ENCODE measurements at regions not wholly inside any gene's neighbourhood (a gene's known extent, or its start where the extent isn't known, plus 50 kb on each side); places are given as distances from the start of the nearest gene placed in this dataset.

DNA sequence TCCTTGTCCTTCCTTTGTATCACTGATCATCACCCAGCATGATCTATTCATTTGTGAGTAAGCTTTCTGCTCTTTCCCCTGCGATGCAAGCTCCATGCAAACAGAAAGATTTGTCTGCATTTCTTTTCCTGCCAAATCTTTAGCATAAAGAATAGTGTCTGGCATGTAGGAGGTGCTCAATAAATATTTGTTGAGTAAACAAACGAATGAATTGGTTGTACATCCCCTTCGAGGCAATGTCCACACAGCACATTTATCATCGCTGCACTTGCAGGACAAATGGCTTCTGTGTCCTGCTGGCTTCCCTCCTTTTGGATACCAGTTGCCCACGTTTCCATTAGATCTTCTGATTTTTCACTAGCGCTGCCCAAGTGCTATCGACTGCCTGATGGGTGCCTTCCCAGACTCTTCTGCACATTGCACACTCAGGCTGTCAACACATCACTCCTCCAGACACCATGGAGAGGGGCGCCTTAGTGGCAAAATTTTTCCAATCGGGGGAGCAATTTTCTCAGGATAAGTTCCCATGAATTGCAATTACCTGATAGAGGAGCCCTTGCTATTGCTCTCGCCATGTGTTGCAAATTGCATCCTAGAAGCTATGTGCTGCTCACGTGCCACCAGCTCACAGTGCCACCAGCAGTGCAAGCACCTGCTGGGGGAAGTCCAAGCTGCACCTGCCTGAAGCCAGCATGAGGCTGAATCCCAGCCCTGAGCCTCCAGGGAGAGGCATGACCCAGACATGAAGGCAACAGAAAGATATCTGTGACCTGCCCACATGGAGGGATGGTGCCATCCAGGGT is 206.6 kb downstream of the KIF26A start:
- DNase-seq: no peak

DNA sequence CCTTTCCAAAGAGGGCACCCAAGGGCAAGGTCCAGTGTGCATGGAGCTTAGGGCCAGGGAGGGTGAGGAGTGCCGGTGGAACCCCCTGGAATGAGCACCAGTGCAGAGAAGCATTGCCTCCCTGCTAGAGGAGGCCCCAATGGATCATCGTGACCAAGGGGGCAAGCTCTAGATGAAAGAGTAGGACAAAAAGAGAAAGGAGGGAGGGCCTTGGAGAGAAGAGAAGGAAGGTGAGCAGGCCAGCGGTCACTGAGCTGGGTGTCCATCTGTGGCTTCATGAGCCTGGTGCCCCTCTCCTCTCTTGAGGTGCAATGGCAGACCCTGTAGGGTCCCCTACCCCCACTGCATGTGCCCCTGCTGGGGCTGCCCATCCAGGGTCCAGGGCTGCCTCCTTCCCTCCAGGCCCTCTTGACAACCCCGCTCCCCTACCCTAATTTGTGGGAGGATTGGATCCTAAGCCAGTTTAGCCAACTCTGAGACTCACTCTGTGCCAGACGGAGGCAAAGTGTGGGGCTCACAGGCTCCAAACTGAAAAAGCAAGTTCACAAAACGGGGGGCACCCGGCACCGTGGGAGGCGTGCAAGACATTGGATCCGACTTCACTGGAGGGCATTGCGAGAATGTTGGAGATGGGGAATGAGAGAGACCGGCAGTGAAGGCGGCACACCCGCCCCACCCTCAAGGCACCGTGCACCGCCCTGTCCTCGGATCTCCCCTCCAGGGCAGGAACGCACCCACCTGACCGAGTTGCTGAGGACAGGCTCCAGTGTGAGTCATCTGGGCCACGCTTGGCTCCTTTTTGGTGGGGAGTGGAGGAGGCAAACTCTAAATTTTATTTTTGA is 207.5 kb downstream of the KIF26A start:
- DNase-seq: no peak

DNA sequence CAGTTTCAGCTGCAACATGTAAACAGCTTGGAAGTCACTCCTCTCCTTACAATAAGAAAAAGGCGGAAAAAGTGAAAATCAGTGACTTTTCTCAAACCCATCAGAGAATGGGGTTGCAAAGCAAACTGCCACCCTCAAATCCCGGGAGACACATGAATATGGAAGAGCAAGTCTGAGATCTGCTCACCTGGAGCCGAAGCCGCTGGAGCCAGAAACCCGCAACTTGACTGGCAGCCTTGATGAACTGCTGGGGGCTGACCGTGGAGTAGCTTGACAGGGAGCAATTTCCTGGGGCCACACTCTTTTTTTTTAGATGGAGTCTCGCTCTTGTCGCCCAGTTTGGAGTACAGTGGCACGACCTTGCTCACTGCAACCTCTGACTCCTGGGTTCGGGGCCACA is 208.2 kb downstream of the KIF26A start:
- no peak for DNase-seq

DNA sequence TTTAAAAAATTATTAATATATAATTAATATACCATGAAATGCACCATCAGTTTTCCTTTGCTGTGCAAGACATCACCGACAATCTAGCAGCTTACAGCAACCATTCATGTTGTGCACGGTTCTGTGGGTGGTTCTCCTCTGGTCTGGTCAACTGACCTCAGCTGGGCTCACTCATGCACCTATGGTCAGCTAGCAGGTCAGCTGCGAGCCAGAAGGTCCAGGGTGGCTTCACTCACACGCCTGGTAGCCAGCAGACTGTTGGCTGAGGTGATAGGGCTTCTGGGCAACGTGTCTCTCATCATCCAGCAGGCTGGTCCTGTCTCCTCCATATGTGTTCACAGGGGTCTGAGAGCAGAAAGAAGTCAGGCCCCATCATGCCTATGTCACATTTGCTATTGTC is 210.4 kb downstream of the KIF26A start:
- DNase-seq: no peak

DNA sequence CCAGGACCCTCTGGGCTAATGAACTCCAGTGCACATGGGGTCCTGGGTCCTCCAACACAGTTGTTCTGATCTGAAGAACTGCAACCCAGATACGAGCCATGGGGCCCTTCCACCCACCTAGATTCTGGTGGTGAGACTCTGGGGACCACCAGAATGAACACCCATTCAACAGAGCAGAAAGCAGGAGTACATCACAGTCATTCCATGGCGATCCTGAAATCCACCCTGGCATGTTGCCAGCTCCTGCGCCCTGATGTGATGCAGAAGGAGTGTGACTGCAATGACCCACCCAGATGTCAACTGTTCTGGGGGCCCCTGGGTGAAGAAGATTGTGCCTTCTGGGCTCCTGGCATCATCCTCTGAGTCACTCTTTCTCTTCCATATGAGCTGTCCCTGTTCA is 211.6 kb downstream of the KIF26A start:
- DNase-seq: no peak

DNA sequence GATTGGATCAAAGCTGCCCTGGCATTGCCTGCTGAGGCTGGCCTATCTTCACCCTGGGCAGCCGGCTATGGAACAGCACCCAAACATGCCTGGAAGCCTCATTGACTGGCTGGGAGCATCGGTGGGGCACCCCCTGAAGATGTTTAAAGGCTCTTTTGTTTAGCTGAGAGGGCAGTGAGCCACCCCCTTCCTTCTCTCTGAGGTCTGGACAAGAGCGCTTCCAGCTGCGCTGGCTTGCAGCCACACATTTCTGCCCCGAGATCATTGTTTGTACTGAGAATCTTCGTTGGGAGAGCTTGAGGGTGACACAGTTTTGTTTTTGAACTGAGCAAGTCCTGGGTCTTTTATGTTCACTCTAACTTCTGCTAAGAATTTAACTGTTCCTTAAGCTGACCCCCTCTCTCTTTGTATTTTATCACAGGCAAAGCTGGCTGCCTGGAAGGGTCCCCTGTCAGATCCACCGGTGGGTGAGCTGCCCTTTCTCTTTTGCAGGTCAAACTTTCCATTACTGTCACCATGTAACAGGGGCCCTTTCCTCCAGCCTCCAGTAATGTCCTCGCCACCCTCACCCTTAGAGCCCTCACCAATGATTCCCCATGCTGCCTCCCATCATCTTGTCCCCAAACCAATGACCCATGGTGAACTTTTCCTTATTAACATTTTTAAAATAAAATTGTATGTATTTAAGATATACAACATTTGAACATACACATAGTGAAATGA is 212.2 kb downstream of the KIF26A start:
- no peak for DNase-seq

DNA sequence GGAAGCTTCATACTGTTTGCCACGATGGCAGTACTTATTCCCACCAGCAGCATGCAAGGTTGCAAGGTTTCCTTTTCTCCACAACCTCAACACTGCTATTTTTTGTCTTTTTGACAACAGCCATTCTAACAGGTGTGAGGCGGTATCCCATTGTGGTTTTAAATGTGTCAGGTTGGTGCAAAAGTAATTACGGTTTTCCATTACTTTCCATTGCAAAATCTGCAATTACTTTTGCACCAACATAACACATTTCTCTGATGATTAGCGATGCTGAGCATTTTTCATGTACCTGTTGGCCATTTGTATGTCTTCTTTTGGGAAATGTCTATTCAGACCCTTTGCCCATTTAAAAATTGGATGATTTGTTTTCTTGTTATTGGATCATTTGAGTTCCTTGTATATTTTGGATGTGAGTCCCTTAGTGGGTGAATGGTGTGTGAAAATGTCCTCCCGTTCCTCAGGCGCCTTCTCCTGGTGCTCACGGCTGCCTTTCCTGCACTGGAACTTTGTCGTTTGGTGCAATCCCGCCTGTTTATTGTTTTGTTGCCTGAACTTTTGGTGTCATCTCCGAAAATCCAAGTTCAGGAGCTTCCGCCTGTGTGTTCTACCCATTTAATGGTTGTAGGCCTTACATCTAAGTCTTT is 213.6 kb downstream of the KIF26A start:
- DNase-seq: no peak

DNA sequence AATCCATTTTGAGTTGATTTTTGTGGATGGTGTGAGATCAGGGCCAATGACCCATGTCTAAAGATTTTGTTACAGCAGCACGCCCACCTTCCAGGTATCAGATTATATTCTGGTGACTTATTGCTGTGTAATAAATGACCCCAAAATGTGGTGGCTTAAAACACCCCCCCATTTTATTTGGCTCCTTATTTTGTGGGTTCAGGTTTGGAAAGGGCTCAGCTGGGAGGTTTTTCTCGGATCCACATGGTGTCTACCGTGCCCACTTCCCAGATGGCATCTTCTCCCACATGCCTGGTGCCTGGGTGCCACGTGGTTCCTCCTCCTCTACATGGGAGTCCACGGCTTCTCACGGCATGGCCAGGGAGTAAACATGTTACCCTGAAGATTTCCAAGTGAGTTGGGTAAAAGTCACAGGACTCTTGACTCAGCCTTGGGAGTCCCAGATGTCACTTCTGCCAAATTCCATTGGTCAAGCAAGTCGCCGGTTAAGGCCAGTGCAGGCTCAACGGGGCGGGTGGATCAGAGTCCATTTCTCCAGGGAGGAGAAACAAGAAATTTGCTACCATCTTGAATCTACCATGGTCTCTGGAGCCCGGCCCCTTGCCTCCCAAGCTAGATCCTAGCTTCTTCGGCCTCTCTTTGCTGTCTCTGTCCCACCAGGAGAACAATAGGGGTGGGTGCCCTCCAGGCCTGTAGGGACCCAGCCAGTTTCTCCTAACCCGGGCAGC is 214.3 kb downstream of the KIF26A start:
- DNase-seq: no peak

DNA sequence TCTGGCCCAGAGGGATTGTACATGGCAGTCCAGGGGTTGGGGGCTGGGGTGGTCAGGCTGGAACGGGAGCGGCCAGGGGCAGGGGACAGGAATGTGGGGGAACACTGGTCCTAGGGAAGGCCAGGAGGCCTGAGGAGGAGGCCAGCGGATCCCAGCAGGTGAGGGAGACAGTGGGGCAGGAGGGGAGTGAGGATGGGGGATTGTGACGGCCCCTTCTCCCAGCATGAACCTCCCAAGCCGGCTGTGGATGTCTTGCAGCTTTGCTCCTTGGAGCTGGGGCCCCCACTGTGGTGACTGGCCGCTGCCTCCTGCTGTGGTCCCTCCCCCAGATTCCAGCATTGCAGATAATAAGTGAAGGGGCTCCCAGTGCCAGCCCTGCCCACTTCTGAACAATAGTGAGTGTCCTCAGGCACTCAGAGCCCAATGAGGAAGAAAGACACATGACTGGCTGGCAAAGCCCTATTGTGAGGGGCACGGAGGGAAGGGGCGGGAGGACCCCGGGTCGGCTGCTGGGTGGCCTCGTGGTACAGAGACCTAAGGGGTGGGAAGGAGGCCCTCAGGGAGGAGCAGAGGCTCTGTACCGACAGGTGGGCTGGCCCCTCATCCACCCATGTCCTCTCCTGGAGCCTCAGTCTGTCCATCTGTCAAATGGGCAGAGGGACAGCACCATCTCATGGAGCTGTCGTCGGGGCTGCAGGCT is 215.0 kb downstream of the KIF26A start:
- no peak for DNase-seq

DNA sequence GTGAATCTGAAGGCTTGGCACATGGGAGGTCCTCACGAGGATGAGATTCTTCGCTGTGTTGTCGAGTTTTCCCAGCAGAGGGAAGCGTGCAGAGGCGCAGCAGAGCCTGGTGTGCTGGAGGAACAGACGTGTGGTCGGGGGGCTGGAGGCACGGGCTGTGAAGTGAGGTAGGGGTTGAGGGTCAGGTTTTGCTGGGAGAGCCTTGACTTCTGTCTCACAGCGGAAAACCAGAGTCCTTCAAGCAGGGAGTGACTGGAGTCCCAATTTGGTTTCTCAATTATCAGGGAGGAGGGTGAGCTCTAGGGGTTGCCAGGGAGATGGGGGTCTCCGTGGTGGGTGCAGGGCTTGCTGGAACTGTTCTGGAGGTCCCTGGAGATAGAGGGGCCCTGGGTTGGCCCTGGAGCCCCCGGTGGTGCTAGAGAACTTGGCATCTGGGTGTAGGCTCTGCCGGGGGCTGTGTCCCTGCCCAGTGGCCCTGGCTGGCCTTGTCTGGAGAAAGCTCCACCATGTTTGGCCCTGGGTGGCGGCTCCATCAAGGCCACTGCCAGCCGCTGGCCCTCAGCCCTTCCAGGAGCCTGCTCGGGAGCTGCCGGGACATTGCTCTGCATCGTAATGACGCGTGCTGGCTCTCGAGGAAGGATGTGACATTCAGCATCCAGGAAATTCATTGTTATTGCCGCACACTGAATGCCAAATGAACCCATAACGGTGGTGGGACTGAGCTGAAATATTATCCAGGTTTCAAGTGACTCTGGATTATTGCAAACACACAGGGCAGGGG is 215.7 kb downstream of the KIF26A start:
- no peak for DNase-seq

DNA sequence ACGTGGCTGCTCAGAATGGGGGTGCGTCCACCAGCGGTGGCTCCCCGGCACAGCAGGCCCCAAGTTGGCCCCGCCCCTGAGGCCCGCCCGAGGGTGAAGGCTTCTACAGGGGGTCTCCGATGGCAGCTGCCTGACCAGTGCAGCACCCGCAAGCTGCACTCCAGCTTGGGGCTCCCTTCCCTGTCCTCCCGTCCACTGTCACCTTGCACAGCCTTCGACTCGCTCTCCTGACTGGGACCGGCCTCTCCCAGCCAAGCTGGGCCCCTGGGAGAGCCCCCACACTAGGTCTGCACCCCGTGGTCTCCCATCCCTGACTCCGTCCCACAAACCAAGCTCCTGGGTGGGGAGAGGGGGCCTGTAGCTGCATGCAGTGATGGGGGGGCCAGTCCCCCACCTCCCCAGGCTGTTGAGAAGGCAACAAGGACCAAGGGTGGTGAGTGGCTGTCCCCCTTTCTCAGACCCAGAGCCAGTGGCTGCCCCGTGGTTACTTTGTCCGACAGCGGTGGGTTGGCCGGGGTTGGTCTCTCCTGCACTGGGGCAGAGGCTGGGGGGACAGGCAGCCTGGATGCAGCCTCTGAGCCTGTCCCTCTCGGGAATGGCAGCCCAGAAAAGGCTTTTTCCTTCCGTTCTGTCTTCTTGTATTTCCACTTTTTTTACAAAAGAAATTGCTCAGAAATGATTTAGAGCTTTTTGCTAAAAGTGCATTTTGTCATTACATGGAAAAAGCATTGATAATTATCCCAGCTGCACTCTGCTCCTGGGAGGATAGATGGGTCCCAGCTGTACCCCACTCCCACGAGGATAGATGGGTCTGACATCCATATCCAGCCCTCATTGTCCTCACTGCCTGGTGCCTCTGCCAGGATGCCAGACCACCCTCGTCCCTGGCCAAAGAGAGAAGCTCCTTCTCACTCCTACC is 217.0 kb downstream of the KIF26A start:
- no peak for DNase-seq

DNA sequence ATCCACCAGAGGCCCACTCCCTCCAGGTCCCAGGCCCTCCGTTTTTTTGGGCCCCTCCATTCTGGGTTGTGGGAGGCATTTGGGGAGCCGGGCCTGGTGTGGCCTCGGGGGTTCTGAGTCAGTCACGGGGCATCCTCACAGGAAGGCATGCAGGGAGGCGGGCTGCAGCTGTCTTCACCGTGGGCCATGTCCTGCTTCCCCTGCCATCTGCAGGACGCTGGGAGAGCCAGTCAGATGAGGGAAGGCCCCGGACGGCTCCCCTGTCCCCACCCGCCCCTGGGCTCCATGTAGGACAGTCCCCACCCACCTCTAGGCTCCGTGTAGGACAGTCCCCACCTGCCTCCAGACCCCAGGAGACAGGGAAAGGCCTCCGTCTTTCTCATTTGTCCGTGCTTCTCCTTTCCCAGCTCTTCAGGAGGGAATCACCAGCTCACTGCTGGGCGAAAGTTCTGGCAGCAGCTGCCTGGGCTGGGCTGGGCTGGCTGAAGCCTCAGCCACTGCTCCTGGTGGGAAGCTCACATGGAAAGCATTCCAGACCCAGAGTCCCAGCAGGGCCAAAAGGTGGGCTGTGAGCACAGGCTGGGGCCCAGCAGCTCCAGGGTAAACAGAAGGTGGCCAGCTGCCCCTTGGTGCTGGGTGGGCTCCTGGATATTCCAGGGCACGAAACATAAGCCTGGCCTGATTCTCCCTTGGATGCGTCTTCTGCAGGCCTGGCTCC is 217.8 kb downstream of the KIF26A start:
- DNase-seq: no peak

DNA sequence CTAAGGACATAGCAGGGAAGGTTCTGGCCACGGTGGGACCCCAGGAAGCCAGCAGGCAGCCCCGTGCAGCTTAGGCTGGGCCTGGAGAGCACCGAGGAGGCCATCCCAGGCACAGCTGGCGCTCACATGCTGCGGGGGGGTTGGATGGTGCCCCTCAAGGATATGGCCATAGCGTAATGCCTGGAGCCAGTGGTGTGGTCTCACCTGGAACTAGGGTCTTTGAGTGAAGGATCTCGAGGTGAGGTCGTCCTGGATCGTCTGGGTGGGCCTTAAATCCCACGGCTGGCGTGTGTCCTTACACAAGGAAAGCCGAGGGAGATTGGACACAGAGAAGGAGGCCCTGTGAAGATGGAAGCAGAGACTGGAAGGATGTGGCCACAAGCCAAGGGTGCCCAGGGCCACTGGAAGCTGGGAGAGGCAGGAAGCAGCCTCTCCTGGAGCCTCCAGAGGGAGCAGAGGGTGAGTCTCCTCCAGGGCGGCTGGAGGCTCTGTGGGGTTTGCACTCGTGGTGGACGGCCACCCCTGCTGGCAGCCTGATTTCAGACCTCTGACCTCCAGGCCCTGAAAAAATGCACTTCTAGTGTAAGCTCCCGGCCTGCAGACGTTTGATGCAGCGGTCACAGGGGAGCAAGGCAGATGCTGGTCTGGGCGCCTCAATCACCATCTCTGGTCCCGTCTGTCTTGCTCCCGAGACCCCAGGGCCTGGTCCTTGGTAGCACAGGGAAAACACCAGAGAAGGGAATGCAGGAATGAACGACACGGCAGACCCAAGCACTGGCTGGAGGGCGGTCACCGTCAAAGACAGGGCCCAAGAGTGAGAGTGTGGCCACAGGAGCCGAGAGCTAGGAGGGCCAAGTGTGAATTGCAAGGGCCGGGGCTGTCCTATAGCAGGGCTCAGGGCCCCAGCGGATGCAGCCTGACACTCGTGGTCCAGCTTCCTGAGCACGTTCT is 218.6 kb downstream of the KIF26A start:
- DNase-seq: no peak

DNA sequence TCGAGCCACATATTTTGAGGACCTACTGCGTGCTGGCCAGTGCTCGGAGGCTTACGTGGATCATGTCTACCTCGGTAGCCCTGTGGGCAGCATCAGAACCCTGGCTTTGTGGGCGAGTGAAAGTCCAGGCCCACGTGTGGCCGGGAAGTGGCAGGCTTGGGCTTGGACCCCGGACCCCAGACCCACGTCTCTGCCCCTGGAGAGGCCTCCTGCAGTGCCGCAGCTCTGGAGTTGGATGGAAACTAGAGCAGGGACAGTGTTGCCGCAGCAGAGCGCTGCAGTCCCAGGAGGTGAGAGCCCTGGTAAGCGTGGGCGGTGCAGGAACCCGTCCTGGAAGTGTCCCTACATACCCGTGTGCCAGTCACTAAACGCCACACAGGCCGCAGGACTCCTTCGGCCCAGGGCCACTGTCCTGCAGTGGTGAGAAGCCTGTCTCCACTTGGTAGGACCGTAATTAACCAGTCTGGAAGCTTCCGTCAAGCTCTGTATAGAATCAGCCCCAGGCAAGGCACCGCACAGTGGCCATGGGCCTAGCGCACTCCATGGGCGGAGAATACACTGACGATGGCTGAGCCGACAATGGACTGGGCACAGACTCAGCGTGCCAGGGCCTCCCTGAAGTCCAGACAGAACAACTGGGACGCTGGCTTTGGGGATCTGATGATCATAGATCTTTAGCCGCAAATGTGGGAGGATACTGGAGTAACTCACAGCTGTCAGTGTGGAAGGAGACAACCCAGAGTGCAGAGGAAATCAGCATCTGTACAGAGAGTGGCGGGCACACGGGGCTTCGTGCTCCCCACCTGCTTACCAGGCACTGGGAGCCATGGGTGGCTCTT is 219.5 kb downstream of the KIF26A start:
- no peak for DNase-seq

DNA sequence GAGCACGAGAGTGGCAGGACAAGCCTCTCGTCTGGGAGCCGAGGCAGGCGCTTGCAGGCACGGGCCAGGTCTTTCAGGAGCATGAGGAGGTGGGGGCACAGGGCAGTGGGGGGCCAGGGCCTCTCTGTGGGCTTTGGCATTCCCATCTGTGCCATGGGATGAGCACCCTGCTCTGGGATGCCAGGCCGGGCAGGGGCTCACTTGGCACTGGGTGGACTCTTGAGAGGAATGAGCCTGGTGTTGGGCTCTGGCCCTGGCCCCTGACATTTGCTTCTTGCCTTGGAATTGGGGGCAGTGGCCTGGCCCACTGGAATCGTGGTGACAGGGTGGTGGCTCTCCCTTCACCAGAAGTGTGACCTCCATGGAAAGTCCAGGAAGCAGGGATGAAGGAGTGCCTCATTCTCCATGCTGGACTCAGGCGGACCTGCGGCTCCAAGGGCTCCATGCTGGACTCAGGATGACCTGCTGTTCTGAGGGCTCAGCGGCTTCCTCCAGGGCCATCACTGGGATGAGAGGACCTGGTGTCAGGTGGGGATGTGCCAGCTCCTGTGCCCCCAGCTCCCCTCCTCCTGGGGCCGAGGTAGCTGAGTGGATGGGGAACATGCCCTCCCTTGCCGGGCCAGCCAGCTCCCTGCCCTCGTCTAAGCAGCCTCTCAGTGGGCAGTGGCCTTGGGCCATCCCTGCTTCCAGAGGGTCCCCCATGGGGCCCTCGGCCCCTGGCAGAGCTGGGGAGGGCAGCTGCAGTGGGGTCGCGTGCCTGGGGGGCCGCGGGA is 220.3 kb downstream of the KIF26A start:
- no peak for DNase-seq
